PFSK-1 (cell line): ENCODE measurements at regions not wholly inside any gene's neighbourhood (a gene's known extent, or its start where the extent isn't known, plus 50 kb on each side); places are given as distances from the start of the nearest gene placed in this dataset.

ENCODE experiments used
- POLR2AphosphoS5 ChIP-seq: IDR thresholded peaks from 2 replicates; pipeline ENCODE4 v1.6.1; 2012; ENCODE audit warnings: low read depth, mild to moderate bottlenecking, control low read depth, low read length, moderate library complexity
- TF ChIP-seq, protein P1 (sequence below), 2 experiments: IDR thresholded peaks; 2 replicates each; pipeline versions ENCODE4 v1.6.1 to v1.8.0; 2011 to 2012; ENCODE audit warnings: low read depth in 2 of 2, low read length in 2 of 2, control low read depth in 1 of 2, inconsistent platforms in 1 of 2, mild to moderate bottlenecking in 1 of 2, moderate library complexity in 1 of 2; ENCODE audit not compliant: insufficient read depth in 1 of 2

DNA sequence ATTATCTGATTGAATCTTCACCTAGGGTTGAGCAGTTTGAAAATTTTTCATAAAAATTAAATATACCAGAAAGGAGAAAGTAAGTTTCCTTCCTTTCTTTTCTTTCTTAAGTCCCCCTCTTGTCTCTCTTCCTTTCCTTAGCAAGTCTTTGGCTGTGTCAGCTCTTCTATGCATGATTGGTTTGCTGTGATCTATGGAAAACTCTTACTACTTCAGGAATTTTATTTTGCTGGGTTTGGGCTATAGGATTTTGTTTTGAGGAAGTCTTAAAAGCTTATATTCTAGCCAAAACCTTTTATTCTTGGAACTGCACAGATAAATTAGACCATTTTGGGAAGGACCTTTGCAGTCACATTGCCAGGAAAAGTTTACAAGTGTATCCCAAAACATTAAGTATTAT, 173.4 kb upstream of the CITED2 start:
- TF ChIP-seq, protein P1, sequence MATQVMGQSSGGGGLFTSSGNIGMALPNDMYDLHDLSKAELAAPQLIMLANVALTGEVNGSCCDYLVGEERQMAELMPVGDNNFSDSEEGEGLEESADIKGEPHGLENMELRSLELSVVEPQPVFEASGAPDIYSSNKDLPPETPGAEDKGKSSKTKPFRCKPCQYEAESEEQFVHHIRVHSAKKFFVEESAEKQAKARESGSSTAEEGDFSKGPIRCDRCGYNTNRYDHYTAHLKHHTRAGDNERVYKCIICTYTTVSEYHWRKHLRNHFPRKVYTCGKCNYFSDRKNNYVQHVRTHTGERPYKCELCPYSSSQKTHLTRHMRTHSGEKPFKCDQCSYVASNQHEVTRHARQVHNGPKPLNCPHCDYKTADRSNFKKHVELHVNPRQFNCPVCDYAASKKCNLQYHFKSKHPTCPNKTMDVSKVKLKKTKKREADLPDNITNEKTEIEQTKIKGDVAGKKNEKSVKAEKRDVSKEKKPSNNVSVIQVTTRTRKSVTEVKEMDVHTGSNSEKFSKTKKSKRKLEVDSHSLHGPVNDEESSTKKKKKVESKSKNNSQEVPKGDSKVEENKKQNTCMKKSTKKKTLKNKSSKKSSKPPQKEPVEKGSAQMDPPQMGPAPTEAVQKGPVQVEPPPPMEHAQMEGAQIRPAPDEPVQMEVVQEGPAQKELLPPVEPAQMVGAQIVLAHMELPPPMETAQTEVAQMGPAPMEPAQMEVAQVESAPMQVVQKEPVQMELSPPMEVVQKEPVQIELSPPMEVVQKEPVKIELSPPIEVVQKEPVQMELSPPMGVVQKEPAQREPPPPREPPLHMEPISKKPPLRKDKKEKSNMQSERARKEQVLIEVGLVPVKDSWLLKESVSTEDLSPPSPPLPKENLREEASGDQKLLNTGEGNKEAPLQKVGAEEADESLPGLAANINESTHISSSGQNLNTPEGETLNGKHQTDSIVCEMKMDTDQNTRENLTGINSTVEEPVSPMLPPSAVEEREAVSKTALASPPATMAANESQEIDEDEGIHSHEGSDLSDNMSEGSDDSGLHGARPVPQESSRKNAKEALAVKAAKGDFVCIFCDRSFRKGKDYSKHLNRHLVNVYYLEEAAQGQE (IDR thresholded peaks at IDR 0.05; ENCODE audit: insufficient read depth in 1 of 2, low read depth in 2 of 2, low read length in 2 of 2), result no peak
- no peak for TF ChIP-seq POLR2AphosphoS5
